ENCODE measurements at regions not wholly inside any gene's neighbourhood (a gene's known extent, or its start where the extent isn't known, plus 50 kb on each side); places are given as distances from the start of the nearest gene placed in this dataset.
"Not testable (repeated sequence)": the region's sequence is repeated elsewhere in the genome, so short reads cannot be mapped to it uniquely, and the experiment has no call there.

GRCh38 chr11:112624971-112625370 is 336.2 kb upstream of the NCAM1 start:
- not testable (repeated sequence) for DNase-seq

- no peak for DNase-seq
These were observed 335.4 kb upstream of the NCAM1 start for GRCh38 chr11:112625814-112626213.

- DNase-seq = no peak
These were observed 334.5 kb upstream of the NCAM1 start for GRCh38 chr11:112626731-112627130.

GRCh38 chr11:112627588-112628045 is 333.6 kb upstream of the NCAM1 start:
- no peak for DNase-seq

- DNase-seq = no peak
These were observed 332.5 kb upstream of the NCAM1 start for GRCh38 chr11:112628676-112629075.

GRCh38 chr11:112630496-112630895 is 330.7 kb upstream of the NCAM1 start:
- DNase-seq = no peak

- DNase-seq = no peak
These were observed 329.9 kb upstream of the NCAM1 start for GRCh38 chr11:112631333-112631732.

- DNase-seq = no peak
These were observed 328.2 kb upstream of the NCAM1 start for GRCh38 chr11:112632866-112633505.

- DNase-seq = peak; percentile 62
These were observed 326.7 kb upstream of the NCAM1 start for GRCh38 chr11:112634551-112634950.

GRCh38 chr11:112634995-112635737 is 326.1 kb upstream of the NCAM1 start:
- no peak for DNase-seq

- DNase-seq = peak; percentile 80
These were observed 324.1 kb upstream of the NCAM1 start for GRCh38 chr11:112637076-112637475.

GRCh38 chr11:112637876-112638275 is 323.3 kb upstream of the NCAM1 start:
- DNase-seq = no peak

GRCh38 chr11:112639469-112639868 is 321.8 kb upstream of the NCAM1 start:
- DNase-seq = no peak

- no peak for DNase-seq
These were observed 317.8 kb upstream of the NCAM1 start for GRCh38 chr11:112643416-112643815.

- DNase-seq = no peak
These were observed 316.6 kb upstream of the NCAM1 start for GRCh38 chr11:112644410-112645131.

- DNase-seq = no peak
These were observed 311.4 kb upstream of the NCAM1 start for GRCh38 chr11:112649856-112650255.

GRCh38 chr11:112650527-112650926 is 310.7 kb upstream of the NCAM1 start:
- DNase-seq = no peak

GRCh38 chr11:112651386-112651785 is 309.8 kb upstream of the NCAM1 start:
- no peak for DNase-seq

- no peak for DNase-seq
These were observed 308.3 kb upstream of the NCAM1 start for GRCh38 chr11:112652786-112653390.

GRCh38 chr11:112655371-112655770 is 305.8 kb upstream of the NCAM1 start:
- peak; percentile 88 for DNase-seq

GRCh38 chr11:112656772-112657428 is 304.3 kb upstream of the NCAM1 start:
- no peak for DNase-seq

- no peak for DNase-seq
These were observed 302.8 kb upstream of the NCAM1 start for GRCh38 chr11:112658431-112658878.

- no peak for DNase-seq
These were observed 300.1 kb upstream of the NCAM1 start for GRCh38 chr11:112661146-112661545.

All from right hindlimb (tissue), 1 donor.